ENCODE measurements at regions not wholly inside any gene's neighbourhood (a gene's known extent, or its start where the extent isn't known, plus 50 kb on each side); places are given as distances from the start of the nearest gene placed in this dataset.

DNA sequence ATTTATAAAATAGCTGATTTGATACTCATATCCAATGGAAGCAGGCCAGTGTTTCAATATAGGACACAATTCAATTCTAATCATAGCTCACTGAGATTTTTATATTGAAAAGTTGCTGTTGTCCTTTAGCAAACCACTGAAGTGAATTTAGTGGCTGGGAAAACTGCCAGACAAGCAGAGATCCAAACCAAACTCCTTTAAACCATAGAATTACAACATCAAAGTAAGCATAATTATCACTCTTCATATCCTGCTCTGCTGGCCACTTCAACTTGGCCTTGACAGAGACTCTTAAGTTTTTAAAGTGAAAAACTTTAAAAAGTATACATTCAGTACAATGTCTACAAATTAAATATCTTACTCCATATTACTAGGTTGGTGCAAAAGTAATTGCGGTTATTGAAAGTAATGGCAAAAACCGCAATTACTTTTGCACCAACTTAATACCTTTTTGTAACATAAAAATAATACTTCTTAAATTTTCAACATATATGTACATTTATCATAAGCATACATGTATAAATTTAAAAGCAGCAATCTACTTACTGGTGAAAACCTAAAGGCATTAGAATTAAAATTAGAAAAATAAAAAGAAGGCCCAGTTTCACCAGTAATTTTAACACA is 433.0 kb downstream of the PCDH10 start:
- Histone ChIP-seq H3K36me3 (no peaks in the 10 kb centered on the region), H3K27me3 (no peaks in the 10 kb centered on the region)
- in situ Hi-C loops (cut with MboI; ENCODE audit: low pct_ligation_motif_present in 1 of 4, low pct_unique_long_range_greater_than_20kb in 1 of 4, low sequenced_read_pairs in 3 of 4): no loop called here

DNA sequence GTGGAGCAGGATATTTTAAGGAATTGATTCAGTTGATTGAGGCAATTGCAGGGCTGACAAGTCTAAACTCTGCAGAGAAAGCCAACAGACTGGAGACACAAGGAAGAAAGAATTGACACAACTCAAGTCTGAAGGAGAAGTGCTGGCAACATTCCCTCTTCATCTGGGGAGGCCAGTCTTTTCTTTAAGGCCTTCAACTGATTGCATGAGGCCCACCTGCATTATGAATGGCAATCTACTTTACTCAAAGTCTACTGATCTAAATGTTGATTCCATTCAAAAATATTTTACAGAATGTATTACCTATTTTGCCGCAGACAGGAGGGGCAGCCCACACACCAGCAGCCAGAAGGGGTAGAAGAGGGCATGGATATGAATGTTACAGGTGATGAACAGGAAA is 425.2 kb downstream of the PCDH10 start:
- Histone ChIP-seq H3K4me1 (no peaks in the 10 kb centered on the region), H3K9me3 (no peaks in the 10 kb centered on the region), H3K27me3 (no peaks in the 10 kb centered on the region), H3K27ac (no peak overlapping the region), H3K36me3 (no peaks in the 10 kb centered on the region), H3K4me3 (no peak overlapping the region)
- intact Hi-C loops (cut with DNase I; ENCODE audit: low total_unique reads): no loop called here
- in situ Hi-C loops (cut with MboI; ENCODE audit: low pct_ligation_motif_present in 1 of 4, low pct_unique_long_range_greater_than_20kb in 1 of 4, low sequenced_read_pairs in 3 of 4): no loop called here
- TF ChIP-seq POLR2A (IDR thresholded peaks at IDR 0.05) (no peak), EP300 (IDR thresholded peaks at IDR 0.05; ENCODE audit: low read depth) (no peak), POLR2AphosphoS5 (IDR thresholded peaks at IDR 0.05) (no peak)
- TF ChIP-seq, protein P1, sequence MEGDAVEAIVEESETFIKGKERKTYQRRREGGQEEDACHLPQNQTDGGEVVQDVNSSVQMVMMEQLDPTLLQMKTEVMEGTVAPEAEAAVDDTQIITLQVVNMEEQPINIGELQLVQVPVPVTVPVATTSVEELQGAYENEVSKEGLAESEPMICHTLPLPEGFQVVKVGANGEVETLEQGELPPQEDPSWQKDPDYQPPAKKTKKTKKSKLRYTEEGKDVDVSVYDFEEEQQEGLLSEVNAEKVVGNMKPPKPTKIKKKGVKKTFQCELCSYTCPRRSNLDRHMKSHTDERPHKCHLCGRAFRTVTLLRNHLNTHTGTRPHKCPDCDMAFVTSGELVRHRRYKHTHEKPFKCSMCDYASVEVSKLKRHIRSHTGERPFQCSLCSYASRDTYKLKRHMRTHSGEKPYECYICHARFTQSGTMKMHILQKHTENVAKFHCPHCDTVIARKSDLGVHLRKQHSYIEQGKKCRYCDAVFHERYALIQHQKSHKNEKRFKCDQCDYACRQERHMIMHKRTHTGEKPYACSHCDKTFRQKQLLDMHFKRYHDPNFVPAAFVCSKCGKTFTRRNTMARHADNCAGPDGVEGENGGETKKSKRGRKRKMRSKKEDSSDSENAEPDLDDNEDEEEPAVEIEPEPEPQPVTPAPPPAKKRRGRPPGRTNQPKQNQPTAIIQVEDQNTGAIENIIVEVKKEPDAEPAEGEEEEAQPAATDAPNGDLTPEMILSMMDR (IDR thresholded peaks at IDR 0.05): no peak
- DNase-seq: no peak
- WGBS, 2 donors (ENCODE audit: low coverage in 1 of 2): 83 to 95% methylated on average over 1 of the region's 1 CpG

More for the DNA sequence above, 433.0 kb downstream of the PCDH10 start:
- WGBS, 2 donors (ENCODE audit: low coverage in 1 of 2): 92 to 100% methylated on average over 2 of the region's 2 CpGs
- intact Hi-C loops (cut with DNase I; ENCODE audit: low total_unique reads): no loop called here
- H3K4me1 ChIP-seq: no peaks in the 10 kb centered on the region
- TF ChIP-seq POLR2A (IDR thresholded peaks at IDR 0.05) (no peak), POLR2AphosphoS5 (IDR thresholded peaks at IDR 0.05) (no peak), EP300 (IDR thresholded peaks at IDR 0.05; ENCODE audit: low read depth) (no peak)
- TF ChIP-seq, protein P1 (IDR thresholded peaks at IDR 0.05): no peak
- H3K4me3 ChIP-seq: no peak overlapping the region
- no peak for DNase-seq
- no peak overlapping the region for H3K27ac ChIP-seq
- no peaks in the 10 kb centered on the region for H3K9me3 ChIP-seq

DNA sequence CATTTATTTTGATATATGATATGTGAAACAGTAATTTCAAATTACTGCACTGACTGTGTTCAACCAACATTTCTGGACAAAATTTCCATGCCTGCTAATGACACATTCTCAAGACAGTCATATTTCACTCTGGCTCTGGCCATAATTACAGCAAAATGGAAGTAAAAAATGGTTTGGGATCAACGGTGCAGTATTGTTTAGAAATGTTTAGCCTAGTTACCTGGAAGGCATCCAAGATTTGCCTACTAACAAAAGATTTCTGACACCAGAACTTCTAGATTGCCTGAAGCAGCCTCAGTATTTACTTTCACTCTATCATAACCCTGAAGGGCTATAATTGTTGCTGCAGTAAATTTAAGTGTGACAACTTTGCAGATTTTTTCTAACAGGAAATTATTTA is 416.3 kb downstream of the PCDH10 start:
- H3K27ac ChIP-seq: no peak overlapping the region
- 3 to 10% methylated on average over 1 of the region's 1 CpG for WGBS, 2 donors (ENCODE audit: low coverage in 1 of 2)
- no peaks in the 10 kb centered on the region for H3K9me3 ChIP-seq
- H3K4me3 ChIP-seq: no peak overlapping the region
- no peaks in the 10 kb centered on the region for H3K36me3 ChIP-seq
- H3K27me3 ChIP-seq: no peaks in the 10 kb centered on the region
- no peaks in the 10 kb centered on the region for H3K4me1 ChIP-seq
- intact Hi-C loops (cut with DNase I; ENCODE audit: low total_unique reads) (no loop called here), in situ Hi-C loops (cut with MboI; ENCODE audit: low pct_ligation_motif_present in 1 of 4, low pct_unique_long_range_greater_than_20kb in 1 of 4, low sequenced_read_pairs in 3 of 4) (no loop called here)
- TF ChIP-seq, protein P1 (IDR thresholded peaks at IDR 0.05): no peak
- TF ChIP-seq POLR2AphosphoS5 (IDR thresholded peaks at IDR 0.05) (no peak), POLR2A (IDR thresholded peaks at IDR 0.05) (no peak), EP300 (IDR thresholded peaks at IDR 0.05; ENCODE audit: low read depth) (no peak)
- no peak for DNase-seq

DNA sequence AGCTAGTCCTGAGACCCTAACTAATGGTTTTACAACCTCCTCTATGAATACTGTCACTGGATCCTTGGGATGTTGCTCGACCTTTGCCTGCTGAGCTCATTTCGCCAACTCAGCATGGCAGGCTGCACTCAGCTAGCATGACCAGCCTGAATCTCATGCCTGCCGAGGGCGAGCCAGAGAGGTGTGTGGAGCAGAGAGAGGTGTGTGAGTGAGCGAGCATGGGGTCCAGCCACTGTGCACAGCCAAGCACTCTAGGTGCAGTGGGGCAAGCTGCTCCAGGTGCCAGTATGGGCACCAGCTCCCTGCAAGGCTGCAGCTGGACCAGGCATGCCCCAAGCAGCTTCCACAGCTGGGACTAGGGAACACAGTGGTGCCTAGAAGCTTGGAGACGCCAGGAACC is 410.9 kb downstream of the PCDH10 start:
- Histone ChIP-seq H3K4me3 (no peak overlapping the region), H3K27me3 (no peaks in the 10 kb centered on the region), H3K4me1 (no peaks in the 10 kb centered on the region), H3K36me3 (no peaks in the 10 kb centered on the region), H3K9me3 (no peaks in the 10 kb centered on the region), H3K27ac (no peak overlapping the region)
- 67% methylated on average over 6 of the region's 6 CpGs; no CpG with 5 or more reads in 1 of the 2 donors for WGBS, 2 donors (ENCODE audit: low coverage in 1 of 2)
- in situ Hi-C loops (cut with MboI; ENCODE audit: low pct_ligation_motif_present in 1 of 4, low pct_unique_long_range_greater_than_20kb in 1 of 4, low sequenced_read_pairs in 3 of 4): no loop called here
- no peak for TF ChIP-seq POLR2AphosphoS5 (IDR thresholded peaks at IDR 0.05)
- TF ChIP-seq EP300 (IDR thresholded peaks at IDR 0.05; ENCODE audit: low read depth): no peak
- TF ChIP-seq, protein P1 (IDR thresholded peaks at IDR 0.05): no peak
- no peak for TF ChIP-seq POLR2A (IDR thresholded peaks at IDR 0.05)
- DNase-seq: no peak
- intact Hi-C loops (cut with DNase I; ENCODE audit: low total_unique reads): no loop called here
